Activated CD8-positive, alpha-beta T cell treated with anti-CD3 and anti-CD28 coated beads, Interleukin-2, amount 10 ng/mL, durations not matched to agents 7 days and 5 days (primary cell): ENCODE measurements at regions not wholly inside any gene's neighbourhood (a gene's known extent, or its start where the extent isn't known, plus 50 kb on each side); places are given as distances from the start of the nearest gene placed in this dataset.

Experiments used
- ATAC-seq: fragments of 150-1000 bp; cut with Tn5 transposase; one replicate; pipeline ENCODE4 v1.10.0; 2021; ENCODE audit warnings: moderate library complexity
- CTCF ChIA-PET: fragments of 350-600 bp; sonication (Branson Sonifier 250); formaldehyde crosslinking; loops from one replicate; lab custom pipeline; 2021; ENCODE audit warnings: antibody characterized with exemption; lab: Charles Lee
- POLR2A ChIA-PET: fragments of 350-600 bp; sonication (Branson Sonifier 250); formaldehyde crosslinking; loops from one replicate; lab custom pipeline; 2021; ENCODE audit warnings: antibody characterized with exemption; lab: Charles Lee
- DNase-seq: peaks from one replicate; pipeline ENCODE4 v3.0.0-alpha.2; 2020
- H3K27ac Mint-ChIP-seq: one replicate; pipeline ENCODE4 v1.8.0; 2021; ENCODE audit warnings: mild to moderate bottlenecking, mixed read lengths
- H3K27me3 Mint-ChIP-seq: one replicate; pipeline ENCODE4 v1.8.0; 2021; ENCODE audit warnings: low read depth, mixed read lengths
- H3K36me3 Mint-ChIP-seq: one replicate; pipeline ENCODE4 v1.8.0; 2021; ENCODE audit warnings: low read depth, mixed read lengths
- H3K4me1 Mint-ChIP-seq: one replicate; pipeline ENCODE4 v1.8.0; 2021; ENCODE audit warnings: low read depth, mixed read lengths
- H3K4me3 Mint-ChIP-seq: one replicate; pipeline ENCODE4 v1.8.0; 2021; ENCODE audit warnings: mild to moderate bottlenecking, mixed read lengths
- H3K9me3 Mint-ChIP-seq: one replicate; pipeline ENCODE4 v1.8.0; 2022; ENCODE audit warnings: mixed read lengths; ENCODE audit not compliant: insufficient read depth

GRCh38 chr7:22066522-22066921 is 120.8 kb upstream of the CDCA7L start:
- no peaks in the 10 kb centered on the region for H3K9me3 Mint-ChIP-seq
- no peak overlapping the region for H3K4me3 Mint-ChIP-seq
- CTCF ChIA-PET, result interaction anchor here (1.2 kb wide), 1 partner anchor 17 kb away, joined by 8 read pairs; no protein-coding TSS in a partner anchor
- H3K27me3 Mint-ChIP-seq, result peaks cover 7% of the 10 kb centered on the region
- no peak for ATAC-seq
- no peaks in the 10 kb centered on the region for H3K4me1 Mint-ChIP-seq
- POLR2A ChIA-PET, result interaction anchor here (0.6 kb wide), 1 partner anchor 9 kb away, joined by 3 read pairs; no protein-coding TSS in a partner anchor
- no peaks in the 10 kb centered on the region for H3K36me3 Mint-ChIP-seq
- DNase-seq, result no peak
- no peak overlapping the region for H3K27ac Mint-ChIP-seq

GRCh38 chr7:22064816-22065215 is 119.1 kb upstream of the CDCA7L start:
- no peak overlapping the region for H3K27ac Mint-ChIP-seq
- ATAC-seq (no peak), DNase-seq (no peak)
- CTCF ChIA-PET, result interaction anchor here (1.2 kb wide), 1 partner anchor 18 kb away, joined by 4 read pairs; no protein-coding TSS in a partner anchor
- H3K4me1 Mint-ChIP-seq, result no peaks in the 10 kb centered on the region
- H3K9me3 Mint-ChIP-seq, result no peaks in the 10 kb centered on the region
- POLR2A ChIA-PET, result no interaction called here
- H3K4me3 Mint-ChIP-seq, result no peak overlapping the region
- no peaks in the 10 kb centered on the region for H3K36me3 Mint-ChIP-seq
- peaks cover 4% of the 10 kb centered on the region for H3K27me3 Mint-ChIP-seq

- ATAC-seq (no peak), DNase-seq (no peak)
- Mint-ChIP-seq H3K9me3 (no peaks in the 10 kb centered on the region), H3K36me3 (no peaks in the 10 kb centered on the region), H3K27ac (no peak overlapping the region), H3K27me3 (peaks cover 2% of the 10 kb centered on the region), H3K4me1 (no peaks in the 10 kb centered on the region), H3K4me3 (no peak overlapping the region)
- CTCF ChIA-PET, result no interaction called here
- POLR2A ChIA-PET, result no interaction called here
These were observed 116.1 kb upstream of the CDCA7L start for GRCh38 chr7:22061775-22062174.

- peaks cover 2% of the 10 kb centered on the region for H3K27me3 Mint-ChIP-seq
- ATAC-seq (no peak), DNase-seq (no peak)
- no peaks in the 10 kb centered on the region for H3K9me3 Mint-ChIP-seq
- H3K27ac Mint-ChIP-seq, result no peak overlapping the region
- no peaks in the 10 kb centered on the region for H3K36me3 Mint-ChIP-seq
- H3K4me1 Mint-ChIP-seq, result no peaks in the 10 kb centered on the region
- H3K4me3 Mint-ChIP-seq, result no peak overlapping the region
- CTCF ChIA-PET, result no interaction called here
- POLR2A ChIA-PET, result no interaction called here
These were observed 115.2 kb upstream of the CDCA7L start for GRCh38 chr7:22060863-22061262.

GRCh38 chr7:22060197-22060596 is 114.5 kb upstream of the CDCA7L start:
- H3K27ac Mint-ChIP-seq, result no peak overlapping the region
- POLR2A ChIA-PET, result no interaction called here
- H3K4me1 Mint-ChIP-seq, result no peaks in the 10 kb centered on the region
- no peak for ATAC-seq
- no peak overlapping the region for H3K4me3 Mint-ChIP-seq
- CTCF ChIA-PET, result no interaction called here
- no peaks in the 10 kb centered on the region for H3K9me3 Mint-ChIP-seq
- no peaks in the 10 kb centered on the region for H3K36me3 Mint-ChIP-seq
- peaks cover 2% of the 10 kb centered on the region for H3K27me3 Mint-ChIP-seq
- DNase-seq, result no peak

- Mint-ChIP-seq H3K9me3 (no peaks in the 10 kb centered on the region), H3K27me3 (peaks cover 4% of the 10 kb centered on the region), H3K4me1 (no peaks in the 10 kb centered on the region), H3K4me3 (no peak overlapping the region), H3K36me3 (no peaks in the 10 kb centered on the region), H3K27ac (no peak overlapping the region)
- ATAC-seq, result no peak
- DNase-seq, result no peak
- CTCF ChIA-PET, result no interaction called here
- POLR2A ChIA-PET, result no interaction called here
These were observed 109.5 kb upstream of the CDCA7L start for GRCh38 chr7:22055226-22055625.

GRCh38 chr7:22052674-22053365 is 107.1 kb upstream of the CDCA7L start:
- POLR2A ChIA-PET, result no interaction called here
- CTCF ChIA-PET, result interaction anchor here (1.7 kb wide), 1 partner anchor 30 kb away, joined by 8 read pairs; no protein-coding TSS in a partner anchor
- Mint-ChIP-seq H3K36me3 (no peaks in the 10 kb centered on the region), H3K4me1 (no peaks in the 10 kb centered on the region), H3K27me3 (peaks cover 5% of the 10 kb centered on the region), H3K4me3 (no peak overlapping the region), H3K27ac (no peak overlapping the region), H3K9me3 (no peaks in the 10 kb centered on the region)
- ATAC-seq (no peak), DNase-seq (no peak)

GRCh38 chr7:22051886-22052673 is 106.4 kb upstream of the CDCA7L start:
- Mint-ChIP-seq H3K27me3 (peaks cover 5% of the 10 kb centered on the region), H3K9me3 (no peaks in the 10 kb centered on the region), H3K4me3 (no peak overlapping the region), H3K27ac (no peak overlapping the region), H3K36me3 (no peaks in the 10 kb centered on the region), H3K4me1 (no peaks in the 10 kb centered on the region)
- no peak for ATAC-seq
- ChIA-PET POLR2A (no interaction called here), CTCF (interaction anchor here (1.7 kb wide), 1 partner anchor 31 kb away, joined by 8 read pairs; no protein-coding TSS in a partner anchor)
- DNase-seq, result no peak

GRCh38 chr7:22049766-22050500 is 104.2 kb upstream of the CDCA7L start:
- no peak overlapping the region for H3K27ac Mint-ChIP-seq
- no peak overlapping the region for H3K4me3 Mint-ChIP-seq
- H3K4me1 Mint-ChIP-seq, result no peaks in the 10 kb centered on the region
- CTCF ChIA-PET, result no interaction called here
- ATAC-seq, result no peak
- no peaks in the 10 kb centered on the region for H3K36me3 Mint-ChIP-seq
- H3K27me3 Mint-ChIP-seq, result peaks cover 5% of the 10 kb centered on the region
- no peaks in the 10 kb centered on the region for H3K9me3 Mint-ChIP-seq
- POLR2A ChIA-PET, result no interaction called here
- no peak for DNase-seq

GRCh38 chr7:22043367-22043766 is 97.7 kb upstream of the CDCA7L start:
- peaks cover 5% of the 10 kb centered on the region for H3K27me3 Mint-ChIP-seq
- ATAC-seq, result no peak
- no peak overlapping the region for H3K27ac Mint-ChIP-seq
- no peaks in the 10 kb centered on the region for H3K4me1 Mint-ChIP-seq
- ChIA-PET CTCF (no interaction called here), POLR2A (no interaction called here)
- no peaks in the 10 kb centered on the region for H3K36me3 Mint-ChIP-seq
- no peak overlapping the region for H3K4me3 Mint-ChIP-seq
- no peak for DNase-seq
- H3K9me3 Mint-ChIP-seq, result no peaks in the 10 kb centered on the region

GRCh38 chr7:22040923-22041595 is 95.4 kb upstream of the CDCA7L start:
- Mint-ChIP-seq H3K9me3 (no peaks in the 10 kb centered on the region), H3K36me3 (no peaks in the 10 kb centered on the region), H3K27ac (no peak overlapping the region), H3K4me3 (no peak overlapping the region), H3K4me1 (no peaks in the 10 kb centered on the region), H3K27me3 (peaks cover 10% of the 10 kb centered on the region)
- POLR2A ChIA-PET, result no interaction called here
- CTCF ChIA-PET, result no interaction called here
- ATAC-seq, result no peak
- no peak for DNase-seq
